ENCODE measurements at regions not wholly inside any gene's neighbourhood (a gene's known extent, or its start where the extent isn't known, plus 50 kb on each side); places are given as distances from the start of the nearest gene placed in this dataset.
"Not testable (repeated sequence)": the region's sequence is repeated elsewhere in the genome, so short reads cannot be mapped to it uniquely, and the experiment has no call there.

GRCh38 chr12:123061441-123062205 is 81.1 kb downstream of the ARL6IP4 start:
- DNase-seq = no peak

DNA sequence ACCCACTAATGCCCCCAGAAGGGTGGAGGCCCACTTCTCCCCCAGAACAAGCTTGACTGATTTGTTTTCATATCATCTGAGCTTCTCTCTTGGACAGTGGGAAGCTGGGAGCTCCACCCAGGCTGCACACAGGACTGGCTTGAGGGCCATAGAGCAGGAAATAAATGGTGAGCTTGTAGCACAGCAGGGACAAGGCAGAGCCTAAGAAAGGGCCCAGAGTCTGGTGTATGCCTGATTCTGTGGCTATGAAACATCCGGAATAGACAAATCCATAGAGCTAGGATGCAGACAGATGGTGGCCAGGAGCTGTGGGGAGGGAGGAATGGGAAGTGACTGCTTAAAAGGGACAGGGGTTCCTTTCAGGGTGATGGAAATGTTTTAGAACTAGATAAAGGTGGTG is 79.0 kb downstream of the ARL6IP4 start:
- no peak for DNase-seq

GRCh38 chr12:123058980-123059379 is 78.5 kb downstream of the ARL6IP4 start:
- no peak for DNase-seq

DNA sequence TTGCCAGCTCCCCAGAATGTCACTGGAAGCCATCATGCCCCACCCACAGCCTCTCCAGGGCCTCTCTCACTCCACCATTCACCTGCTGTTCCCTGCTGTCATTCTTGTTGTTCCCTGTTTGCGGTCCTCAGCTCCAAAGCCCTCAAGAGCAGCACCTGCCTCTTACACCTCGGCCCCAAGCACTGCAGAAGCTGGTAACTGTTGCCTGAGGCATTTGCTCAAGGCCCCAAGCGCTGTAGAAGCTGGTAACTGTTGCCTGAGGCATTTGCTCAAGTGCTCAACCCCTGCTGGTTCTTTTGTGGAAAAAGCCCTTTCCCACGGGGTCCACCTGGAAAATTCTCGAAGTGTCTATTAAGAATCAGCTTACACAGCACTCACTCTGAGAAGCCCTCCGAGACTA is 78.0 kb downstream of the ARL6IP4 start:
- DNase-seq = no peak

- no peak for DNase-seq
Observed at GRCh38 chr12:123057513-123058265, 77.2 kb downstream of the ARL6IP4 start.

- no peak for DNase-seq
Observed at GRCh38 chr12:123056709-123057108, 76.2 kb downstream of the ARL6IP4 start.

- no peak for DNase-seq
Observed at GRCh38 chr12:123056053-123056452, 75.6 kb downstream of the ARL6IP4 start.

DNA sequence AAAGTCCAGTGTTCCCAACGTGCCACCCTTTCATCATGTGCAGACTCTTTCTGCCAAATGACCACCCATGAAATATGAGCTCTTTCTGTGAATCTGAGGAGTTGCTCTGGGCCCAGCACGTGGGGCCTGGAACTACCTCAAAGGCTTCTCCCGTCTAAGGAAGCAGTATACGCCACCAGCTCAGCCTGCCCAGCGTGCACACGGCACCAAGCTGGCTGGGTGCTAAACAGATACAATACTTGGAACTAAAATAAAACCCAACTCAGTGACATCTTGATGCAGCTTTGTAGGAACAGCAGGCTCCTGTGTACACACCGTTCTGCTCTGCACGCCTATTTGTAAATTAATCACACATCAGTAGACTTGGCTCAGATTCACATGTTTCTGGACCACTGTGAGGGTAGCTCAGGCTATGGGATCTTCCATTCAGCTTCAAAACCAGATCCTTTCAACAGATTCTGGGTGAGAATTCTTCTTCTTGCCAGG is 74.8 kb downstream of the ARL6IP4 start:
- no peak for DNase-seq

GRCh38 chr12:123054371-123054770 is 73.9 kb downstream of the ARL6IP4 start:
- DNase-seq = no peak

- no peak for DNase-seq
Observed at GRCh38 chr12:123051556-123051955, 71.1 kb downstream of the ARL6IP4 start.

GRCh38 chr12:123050913-123051312 is 70.4 kb downstream of the ARL6IP4 start:
- DNase-seq = no peak

GRCh38 chr12:123050331-123050831 is 69.9 kb downstream of the ARL6IP4 start:
- no peak for DNase-seq

DNA sequence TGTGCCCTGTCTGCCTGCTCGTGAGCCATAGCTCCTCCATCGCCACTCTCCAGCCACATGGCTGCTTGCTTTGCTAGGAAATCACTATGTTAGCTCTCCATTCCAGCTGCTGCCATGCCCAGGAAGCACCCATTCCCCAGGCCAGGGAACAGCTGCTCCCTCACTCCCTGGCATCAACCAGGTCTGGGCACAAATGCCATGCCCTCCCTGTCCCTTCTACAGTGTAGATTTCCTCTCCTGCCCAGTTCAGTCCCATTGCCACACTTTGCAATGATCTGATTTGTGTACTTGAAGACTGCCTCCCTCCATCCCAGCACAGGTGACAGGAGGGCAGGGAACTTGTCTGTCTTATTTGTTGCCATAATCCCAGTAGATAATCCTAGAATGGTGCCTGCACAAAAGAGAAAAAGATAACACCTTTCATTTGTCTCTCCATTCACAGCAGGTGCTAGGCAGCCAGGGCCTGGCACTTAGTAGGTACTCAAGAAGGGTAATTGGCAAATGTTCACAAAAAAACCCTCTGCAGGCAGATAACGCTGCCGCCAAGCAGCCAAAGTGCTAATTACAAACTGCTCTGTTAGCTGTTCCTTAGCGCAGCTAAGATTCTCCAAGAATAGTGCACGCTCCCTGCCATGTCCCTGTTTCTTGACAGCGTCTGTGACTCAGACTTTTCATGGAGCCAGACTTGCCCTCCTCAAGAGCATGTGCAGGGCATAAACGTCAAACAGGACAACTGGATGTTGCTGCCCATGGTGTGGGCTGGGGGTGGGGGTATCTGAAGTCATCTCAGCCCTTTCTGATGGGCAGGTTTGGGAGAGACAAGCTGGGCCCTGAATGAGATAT is 69.1 kb downstream of the ARL6IP4 start:
- no peak for DNase-seq

DNA sequence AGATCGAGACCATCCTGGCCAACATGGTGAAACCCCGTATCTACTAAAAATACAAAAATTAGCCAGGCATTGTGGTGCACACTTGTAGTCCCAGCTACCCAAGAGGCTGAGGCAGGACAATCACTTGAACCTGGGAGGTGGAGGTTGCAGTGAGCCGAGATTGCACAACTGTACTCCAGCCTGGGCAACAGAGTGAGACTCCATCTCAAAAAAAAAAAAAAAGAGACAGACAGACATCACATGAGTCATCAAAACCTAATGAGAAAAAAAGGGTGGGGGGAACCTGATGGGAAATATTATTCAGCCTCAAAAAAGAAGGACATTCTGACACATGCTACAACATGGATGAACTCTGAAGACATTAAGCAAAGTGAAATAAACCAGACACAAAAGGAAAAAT is 67.4 kb downstream of the ARL6IP4 start:
- not testable (repeated sequence) for DNase-seq

DNA sequence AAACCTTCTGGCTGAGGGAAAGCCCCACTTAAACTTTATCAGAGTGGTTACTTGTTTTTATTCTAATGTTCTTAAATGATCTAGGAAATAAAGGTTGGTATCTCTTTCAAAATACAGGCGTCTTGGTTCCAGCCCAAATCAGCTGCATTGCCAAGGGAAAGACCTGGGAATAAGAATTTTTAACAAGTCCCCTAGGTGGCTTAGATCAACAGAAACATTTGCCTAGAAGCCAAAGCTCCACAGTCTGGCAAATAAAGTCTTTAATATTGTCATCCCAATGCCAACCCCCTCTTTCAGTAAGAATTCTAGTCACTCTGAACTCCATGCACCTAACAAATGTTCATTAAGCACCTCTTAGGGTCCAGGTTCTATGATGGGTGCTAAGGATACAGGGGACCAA is 66.8 kb downstream of the ARL6IP4 start:
- DNase-seq = no peak

DNA sequence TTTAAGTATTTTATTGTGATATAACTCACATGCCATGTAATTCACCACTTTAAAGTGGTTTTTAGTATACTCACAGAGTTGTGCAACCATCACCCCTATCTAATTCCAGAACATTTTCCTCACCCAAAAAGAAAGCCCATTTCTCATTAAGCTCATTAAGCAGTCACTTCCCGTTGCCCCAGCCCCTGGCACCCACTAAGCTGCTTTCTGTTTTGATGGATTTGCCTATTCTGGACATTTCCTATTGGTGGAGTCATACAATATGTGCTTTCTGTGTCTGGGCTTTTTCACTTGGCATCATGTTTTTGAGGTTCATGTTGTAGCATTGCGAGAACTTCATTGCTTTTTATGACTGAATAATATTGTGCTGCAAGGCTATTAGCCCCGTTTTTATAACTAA is 66.0 kb downstream of the ARL6IP4 start:
- no peak for DNase-seq

GRCh38 chr12:123045678-123046077 is 65.2 kb downstream of the ARL6IP4 start:
- DNase-seq = no peak

DNA sequence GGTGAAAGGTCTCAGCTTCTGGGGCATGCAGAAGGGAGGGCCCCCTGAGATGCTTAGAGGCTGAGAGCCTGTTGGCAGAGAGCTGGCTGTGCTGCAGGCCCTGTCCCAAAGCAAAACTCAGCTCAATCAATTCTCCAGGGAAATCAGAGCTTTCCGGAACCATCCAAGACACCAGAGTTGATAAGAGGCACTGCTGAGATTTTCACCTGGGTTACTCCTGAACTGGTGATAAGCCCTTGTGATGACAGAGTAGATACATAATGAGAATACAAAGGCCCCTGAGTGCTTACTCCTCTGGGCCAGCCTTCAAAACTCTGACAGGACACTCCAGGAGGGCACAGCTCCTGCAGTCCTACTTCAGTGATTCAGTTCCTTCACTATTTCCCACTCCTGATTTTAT is 63.9 kb downstream of the ARL6IP4 start:
- DNase-seq = no peak

GRCh38 chr12:123043536-123044001 is 63.1 kb downstream of the ARL6IP4 start:
- DNase-seq = peak; percentile 67

DNA sequence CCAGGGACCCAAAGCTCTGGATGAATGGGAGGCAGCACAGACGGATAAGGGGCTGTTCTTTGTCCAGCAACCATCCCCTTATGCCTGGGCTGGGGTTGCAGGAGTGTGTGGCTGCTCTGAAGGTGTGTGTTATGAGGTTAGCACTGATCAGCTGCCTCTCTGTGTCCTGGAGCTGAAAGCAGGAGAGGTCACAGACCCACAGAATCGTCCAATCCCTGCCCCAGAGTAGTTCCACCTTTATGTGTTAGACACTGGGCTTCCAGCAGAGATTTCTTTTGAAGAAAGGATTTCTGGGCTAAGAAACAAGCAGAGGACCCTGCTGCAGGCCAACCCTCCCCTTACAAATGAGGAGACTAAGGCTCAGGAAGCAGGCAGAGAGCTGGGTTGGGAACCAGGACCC is 62.4 kb downstream of the ARL6IP4 start:
- no peak for DNase-seq

GRCh38 chr12:123041811-123042655 is 61.6 kb downstream of the ARL6IP4 start:
- DNase-seq = no peak

- no peak for DNase-seq
Observed at GRCh38 chr12:123041042-123041531, 60.6 kb downstream of the ARL6IP4 start.
